ENCODE measurements at regions not wholly inside any gene's neighbourhood (a gene's known extent, or its start where the extent isn't known, plus 50 kb on each side); places are given as distances from the start of the nearest gene placed in this dataset.
"Not testable (repeated sequence)": the region's sequence is repeated elsewhere in the genome, so short reads cannot be mapped to it uniquely, and the experiment has no call there.

DNA sequence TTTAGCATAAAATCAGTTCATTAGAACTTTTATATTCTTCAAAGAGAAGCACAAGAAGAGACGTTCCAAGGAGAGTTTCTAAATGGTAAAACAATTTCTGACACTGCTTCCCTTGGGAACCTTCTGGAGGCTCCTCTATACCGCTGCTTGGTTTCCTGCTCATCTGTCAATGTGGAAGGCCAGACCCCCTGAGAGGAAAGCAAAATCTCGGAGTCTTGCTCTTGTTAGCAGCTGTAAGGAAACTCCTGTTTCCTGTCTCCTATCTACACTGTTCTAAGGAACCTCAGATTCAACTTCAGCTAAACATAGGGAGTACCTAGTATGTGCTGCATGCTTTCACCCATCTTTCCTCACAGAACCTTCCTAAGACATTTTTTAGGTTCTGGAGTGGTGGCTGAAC lies 322.2 kb downstream of the BMPER start:
- TF ChIP-seq, protein P1, sequence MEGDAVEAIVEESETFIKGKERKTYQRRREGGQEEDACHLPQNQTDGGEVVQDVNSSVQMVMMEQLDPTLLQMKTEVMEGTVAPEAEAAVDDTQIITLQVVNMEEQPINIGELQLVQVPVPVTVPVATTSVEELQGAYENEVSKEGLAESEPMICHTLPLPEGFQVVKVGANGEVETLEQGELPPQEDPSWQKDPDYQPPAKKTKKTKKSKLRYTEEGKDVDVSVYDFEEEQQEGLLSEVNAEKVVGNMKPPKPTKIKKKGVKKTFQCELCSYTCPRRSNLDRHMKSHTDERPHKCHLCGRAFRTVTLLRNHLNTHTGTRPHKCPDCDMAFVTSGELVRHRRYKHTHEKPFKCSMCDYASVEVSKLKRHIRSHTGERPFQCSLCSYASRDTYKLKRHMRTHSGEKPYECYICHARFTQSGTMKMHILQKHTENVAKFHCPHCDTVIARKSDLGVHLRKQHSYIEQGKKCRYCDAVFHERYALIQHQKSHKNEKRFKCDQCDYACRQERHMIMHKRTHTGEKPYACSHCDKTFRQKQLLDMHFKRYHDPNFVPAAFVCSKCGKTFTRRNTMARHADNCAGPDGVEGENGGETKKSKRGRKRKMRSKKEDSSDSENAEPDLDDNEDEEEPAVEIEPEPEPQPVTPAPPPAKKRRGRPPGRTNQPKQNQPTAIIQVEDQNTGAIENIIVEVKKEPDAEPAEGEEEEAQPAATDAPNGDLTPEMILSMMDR (IDR thresholded peaks at IDR 0.05; ENCODE audit: unreplicated experiment) = no peak
- Mint-ChIP-seq H3K4me3 (no peak overlapping the region), H3K4me1 (peaks cover 9% of the 10 kb centered on the region), H3K27ac (no peak overlapping the region), H3K27me3 (ENCODE audit: low read depth) (peaks cover 7% of the 10 kb centered on the region), H3K9me3 (peaks cover 20% of the 10 kb centered on the region), H3K36me3 (no peaks in the 10 kb centered on the region)
- DNase-seq (ENCODE audit: low spot score in 2 of 2, unreplicated experiment in 2 of 2) = no peak

DNA sequence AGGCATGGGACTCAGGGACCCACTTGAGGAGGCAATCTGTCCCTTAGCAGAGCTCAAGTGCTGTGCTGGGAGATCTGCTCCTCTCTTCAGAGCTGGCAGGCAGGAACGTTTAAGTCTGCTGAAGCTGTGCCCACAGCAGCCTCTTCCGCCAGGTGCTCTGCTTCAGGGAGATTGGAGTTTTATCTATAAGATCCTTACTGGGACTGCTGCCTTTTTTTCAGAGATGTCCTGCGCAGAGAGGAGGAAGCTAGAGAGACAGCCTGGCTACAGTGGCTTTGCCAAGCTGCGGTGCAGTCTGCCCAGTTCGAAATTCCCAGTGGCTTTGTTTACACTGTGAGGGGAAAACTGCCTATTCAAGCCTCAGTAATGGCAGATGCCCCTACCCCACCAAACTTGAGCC lies 329.8 kb downstream of the BMPER start:
- DNase-seq (ENCODE audit: low spot score in 2 of 2, unreplicated experiment in 2 of 2); H3K4me1 Mint-ChIP-seq; H3K36me3 Mint-ChIP-seq; H3K27ac Mint-ChIP-seq; H3K4me3 Mint-ChIP-seq: not testable (repeated sequence)
- Mint-ChIP-seq H3K27me3 (ENCODE audit: low read depth) (peaks cover 30% of the 10 kb centered on the region), H3K9me3 (peaks cover 33% of the 10 kb centered on the region)

DNA sequence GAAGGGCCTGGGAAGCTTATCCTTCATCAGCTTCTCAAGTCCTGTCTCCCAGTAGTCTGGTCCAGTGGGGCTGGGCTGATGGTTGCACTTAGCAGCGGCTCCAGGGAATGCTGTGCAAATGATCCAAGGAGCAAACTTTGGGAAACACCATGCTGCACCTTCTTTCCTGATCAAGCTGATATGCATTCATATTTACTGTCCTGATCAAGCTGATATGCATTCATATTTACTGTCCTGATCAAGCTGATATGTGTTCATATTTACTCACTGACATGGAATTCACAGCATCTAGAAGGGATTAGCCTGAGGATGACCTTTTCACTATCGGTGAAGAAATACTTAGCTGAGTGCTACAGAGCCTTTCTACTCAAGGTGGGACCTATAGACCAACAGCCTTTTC lies 330.7 kb downstream of the BMPER start:
- Mint-ChIP-seq H3K9me3 (peaks cover 23% of the 10 kb centered on the region), H3K36me3 (no peaks in the 10 kb centered on the region), H3K27me3 (ENCODE audit: low read depth) (peaks cover 30% of the 10 kb centered on the region), H3K27ac (no peak overlapping the region), H3K4me3 (no peak overlapping the region), H3K4me1 (no peaks in the 10 kb centered on the region)
- DNase-seq (ENCODE audit: low spot score in 2 of 2, unreplicated experiment in 2 of 2) = no peak
- TF ChIP-seq, protein P1 (IDR thresholded peaks at IDR 0.05; ENCODE audit: unreplicated experiment) = no peak

DNA sequence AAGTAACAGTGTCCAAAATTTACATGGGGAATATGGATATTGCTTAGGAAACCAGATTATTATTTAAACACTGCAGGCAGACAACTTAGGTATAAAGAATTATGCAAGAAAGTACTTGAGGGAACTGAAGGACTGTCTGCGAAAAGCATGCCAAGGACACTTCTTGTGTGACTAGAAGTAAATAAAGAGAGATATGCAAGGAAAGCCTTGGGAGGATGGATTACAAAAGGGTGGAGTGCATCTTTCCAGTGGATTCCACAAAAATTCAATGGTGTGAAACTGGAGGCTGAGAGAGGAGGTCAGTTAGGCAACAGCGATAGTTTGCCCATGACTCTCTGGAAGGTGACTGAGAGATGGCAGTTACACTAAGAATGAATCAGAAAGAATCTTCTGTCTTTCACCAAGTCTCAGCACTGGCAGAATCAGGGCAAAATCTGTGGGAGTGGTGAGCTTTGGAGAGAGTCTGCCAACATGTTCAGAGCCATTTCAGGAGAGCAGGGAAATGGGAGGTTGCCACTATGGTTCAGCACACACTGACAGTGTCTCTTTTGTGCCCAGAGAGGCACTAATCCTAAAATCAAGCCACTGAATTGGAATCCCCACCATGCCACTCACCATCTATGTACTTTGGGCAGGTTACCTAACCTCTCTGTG lies 331.6 kb downstream of the BMPER start:
- no peak for DNase-seq (ENCODE audit: low spot score in 2 of 2, unreplicated experiment in 2 of 2)
- Mint-ChIP-seq H3K4me1 (peaks cover 5% of the 10 kb centered on the region), H3K27me3 (ENCODE audit: low read depth) (peaks cover 31% of the 10 kb centered on the region), H3K27ac (no peak overlapping the region), H3K9me3 (peaks cover 20% of the 10 kb centered on the region), H3K4me3 (no peak overlapping the region), H3K36me3 (no peaks in the 10 kb centered on the region)
- TF ChIP-seq, protein P1 (IDR thresholded peaks at IDR 0.05; ENCODE audit: unreplicated experiment) = no peak

DNA sequence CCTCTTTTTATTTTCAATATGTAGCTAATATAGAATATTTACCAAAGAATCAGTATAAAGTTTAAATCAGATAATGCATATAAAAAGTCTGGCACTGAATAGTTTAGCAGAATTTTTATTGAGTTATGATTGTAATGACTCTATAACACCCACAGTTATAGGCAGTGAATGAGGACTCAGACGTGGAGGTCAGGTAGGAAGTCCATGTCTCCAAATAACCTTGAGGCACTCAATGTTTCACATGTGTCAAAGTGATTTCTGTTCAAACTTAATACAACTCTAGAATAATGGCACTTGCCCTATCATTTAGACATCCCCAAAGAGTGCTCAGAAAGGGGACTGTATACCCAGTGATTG lies 332.1 kb downstream of the BMPER start:
- no peak overlapping the region for H3K27ac Mint-ChIP-seq
- TF ChIP-seq, protein P1 (IDR thresholded peaks at IDR 0.05; ENCODE audit: unreplicated experiment) = no peak
- H3K27me3 Mint-ChIP-seq (ENCODE audit: low read depth) = peaks cover 30% of the 10 kb centered on the region
- H3K36me3 Mint-ChIP-seq = no peaks in the 10 kb centered on the region
- H3K4me3 Mint-ChIP-seq = no peak overlapping the region
- no peak for DNase-seq (ENCODE audit: low spot score in 2 of 2, unreplicated experiment in 2 of 2)
- peaks cover 15% of the 10 kb centered on the region for H3K9me3 Mint-ChIP-seq
- H3K4me1 Mint-ChIP-seq = peaks cover 10% of the 10 kb centered on the region

DNA sequence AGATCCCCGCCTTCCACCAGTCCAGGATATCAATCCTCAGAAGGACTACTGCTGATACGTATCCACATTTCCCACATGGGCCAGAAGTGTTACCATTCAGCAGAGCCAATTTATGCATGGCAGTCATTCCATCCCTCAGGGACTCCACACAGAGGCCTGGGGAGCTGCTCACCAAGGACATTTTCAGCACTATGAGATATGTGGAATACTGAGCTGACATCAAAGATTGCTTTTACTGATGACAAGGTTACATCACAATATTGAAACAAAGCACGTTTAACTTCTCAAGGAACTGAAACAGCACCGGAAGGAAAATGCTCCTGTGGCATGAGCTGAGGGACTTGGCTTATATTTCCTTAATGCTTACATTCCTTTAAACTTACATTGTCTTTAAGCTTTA lies 335.1 kb downstream of the BMPER start:
- peaks cover 13% of the 10 kb centered on the region for H3K27me3 Mint-ChIP-seq (ENCODE audit: low read depth)
- TF ChIP-seq, protein P1 (IDR thresholded peaks at IDR 0.05; ENCODE audit: unreplicated experiment) = no peak
- no peak for DNase-seq (ENCODE audit: low spot score in 2 of 2, unreplicated experiment in 2 of 2)
- H3K27ac Mint-ChIP-seq = no peak overlapping the region
- H3K36me3 Mint-ChIP-seq = no peaks in the 10 kb centered on the region
- H3K9me3 Mint-ChIP-seq = no peaks in the 10 kb centered on the region
- no peak overlapping the region for H3K4me3 Mint-ChIP-seq
- peaks cover 13% of the 10 kb centered on the region for H3K4me1 Mint-ChIP-seq

Measured in mesothelial cell of epicardium (in vitro differentiated cells).